Calu3 (cell line): ENCODE measurements at regions not wholly inside any gene's neighbourhood (a gene's known extent, or its start where the extent isn't known, plus 50 kb on each side); places are given as distances from the start of the nearest gene placed in this dataset.
"Not testable (repeated sequence)": the region's sequence is repeated elsewhere in the genome, so short reads cannot be mapped to it uniquely, and the experiment has no call there.

Source experiments
- BruUV-seq: library from RNA; stranded (reverse); fragments of 400-500 nt; replicated peaks from 2 replicates; lab custom pipeline; 2021; lab: Mats Ljungman, UMichigan
- CTCF ChIA-PET: fragments of 300-600 bp; sonication (Branson Sonifier 250); formaldehyde crosslinking; loops from one replicate; lab custom pipeline; 2022; ENCODE audit warnings: antibody characterized with exemption; lab: Charles Lee
- DNase-seq: peaks from one replicate; pipeline ENCODE4 v3.0.0; 2022
- H3K27ac Mint-ChIP-seq: one replicate; pipeline ENCODE4 v1.8.0; 2022; ENCODE audit warnings: mixed read lengths; ENCODE audit not compliant: unreplicated experiment
- H3K27me3 Mint-ChIP-seq: one replicate; pipeline ENCODE4 v1.8.0; 2022; ENCODE audit warnings: mixed read lengths; ENCODE audit not compliant: unreplicated experiment
- H3K36me3 Mint-ChIP-seq: one replicate; pipeline ENCODE4 v1.8.0; 2022; ENCODE audit warnings: mild to moderate bottlenecking, moderate library complexity, mixed read lengths; ENCODE audit not compliant: insufficient read depth, unreplicated experiment
- H3K4me1 Mint-ChIP-seq: one replicate; pipeline ENCODE4 v1.8.0; 2022; ENCODE audit warnings: mild to moderate bottlenecking, low read depth, mixed read lengths; ENCODE audit not compliant: unreplicated experiment
- H3K4me3 Mint-ChIP-seq: one replicate; pipeline ENCODE4 v1.8.0; 2022; ENCODE audit warnings: mild to moderate bottlenecking, low read depth, moderate library complexity, mixed read lengths; ENCODE audit not compliant: unreplicated experiment
- H3K9me3 Mint-ChIP-seq: one replicate; pipeline ENCODE4 v1.8.0; 2022; ENCODE audit warnings: low read depth, mixed read lengths; ENCODE audit not compliant: unreplicated experiment
- intact Hi-C: fragments of 100-400 bp; cut with micrococcal nuclease; formaldehyde crosslinking; loops from one replicate; pipeline ENCODE4 v1.10.0; 2022; ENCODE audit not compliant: unreplicated experiment
- TF ChIP-seq, protein P1 (sequence below): fragments of 200-600 bp; IDR thresholded peaks from one replicate; pipeline ENCODE4 v1.8.0; 2022; ENCODE audit warnings: antibody characterized with exemption; ENCODE audit not compliant: unreplicated experiment

DNA sequence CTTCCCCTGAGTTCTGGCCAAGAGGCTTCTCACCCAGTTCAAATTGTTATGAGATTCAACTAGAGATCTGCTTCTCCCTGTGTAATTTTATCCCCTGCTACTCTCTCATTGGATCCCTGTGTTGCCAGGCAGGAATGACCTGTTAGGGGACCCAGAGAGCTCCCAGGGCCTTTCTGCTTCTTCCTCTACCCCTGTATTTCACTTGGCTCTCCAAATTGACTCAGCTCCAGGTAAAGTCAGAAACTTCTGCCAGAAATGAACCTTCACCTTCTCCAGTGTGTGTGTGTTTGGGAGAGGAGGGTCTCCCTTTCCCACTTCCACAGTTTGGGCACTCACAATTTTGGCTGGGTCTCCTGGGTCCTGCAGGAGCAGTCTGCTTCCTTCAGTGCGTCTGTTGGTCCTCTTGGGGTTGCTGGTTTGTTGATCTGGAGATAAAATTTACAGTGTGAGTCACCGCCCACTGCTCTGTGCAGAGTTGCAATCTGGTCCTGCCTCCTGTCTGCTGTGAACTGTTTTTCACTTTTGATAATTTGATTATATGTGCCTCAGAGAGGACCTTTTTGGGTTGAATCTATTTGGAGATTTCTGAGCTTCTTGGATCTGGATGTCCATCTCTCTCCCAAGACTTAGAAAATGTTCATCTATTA, 112.4 kb upstream of the EDA2R start:
- Mint-ChIP-seq H3K4me3 (no peak overlapping the region), H3K27ac (no peak overlapping the region), H3K27me3 (no peaks in the 10 kb centered on the region), H3K9me3 (peaks cover 6% of the 10 kb centered on the region), H3K4me1 (no peaks in the 10 kb centered on the region), H3K36me3 (no peaks in the 10 kb centered on the region)
- no TSS peak for BruUV-seq
- intact Hi-C loops: no loop called here
- TF ChIP-seq, protein P1, sequence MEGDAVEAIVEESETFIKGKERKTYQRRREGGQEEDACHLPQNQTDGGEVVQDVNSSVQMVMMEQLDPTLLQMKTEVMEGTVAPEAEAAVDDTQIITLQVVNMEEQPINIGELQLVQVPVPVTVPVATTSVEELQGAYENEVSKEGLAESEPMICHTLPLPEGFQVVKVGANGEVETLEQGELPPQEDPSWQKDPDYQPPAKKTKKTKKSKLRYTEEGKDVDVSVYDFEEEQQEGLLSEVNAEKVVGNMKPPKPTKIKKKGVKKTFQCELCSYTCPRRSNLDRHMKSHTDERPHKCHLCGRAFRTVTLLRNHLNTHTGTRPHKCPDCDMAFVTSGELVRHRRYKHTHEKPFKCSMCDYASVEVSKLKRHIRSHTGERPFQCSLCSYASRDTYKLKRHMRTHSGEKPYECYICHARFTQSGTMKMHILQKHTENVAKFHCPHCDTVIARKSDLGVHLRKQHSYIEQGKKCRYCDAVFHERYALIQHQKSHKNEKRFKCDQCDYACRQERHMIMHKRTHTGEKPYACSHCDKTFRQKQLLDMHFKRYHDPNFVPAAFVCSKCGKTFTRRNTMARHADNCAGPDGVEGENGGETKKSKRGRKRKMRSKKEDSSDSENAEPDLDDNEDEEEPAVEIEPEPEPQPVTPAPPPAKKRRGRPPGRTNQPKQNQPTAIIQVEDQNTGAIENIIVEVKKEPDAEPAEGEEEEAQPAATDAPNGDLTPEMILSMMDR: no peak
- CTCF ChIA-PET: no interaction called here
- no peak for DNase-seq

DNA sequence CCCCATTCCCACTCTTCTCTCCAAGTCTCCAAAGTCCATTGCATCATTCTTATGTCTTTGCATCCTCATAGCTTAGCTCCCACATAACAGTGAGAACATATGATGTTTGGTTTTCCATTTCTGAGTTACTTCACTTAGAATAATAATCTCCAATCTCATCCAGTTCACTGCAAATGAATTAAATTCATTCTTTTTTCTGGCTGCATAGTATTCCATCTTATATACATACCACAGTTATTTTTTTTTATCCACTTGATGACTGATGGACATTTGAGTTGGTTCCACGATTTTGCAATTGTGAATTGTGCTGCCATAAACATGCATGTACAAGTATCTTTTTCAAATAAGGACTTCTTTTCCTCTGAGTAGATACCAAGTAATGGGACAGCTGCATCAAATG, 105.6 kb upstream of the EDA2R start:
- DNase-seq, H3K4me3 Mint-ChIP-seq, H3K4me1 Mint-ChIP-seq, H3K36me3 Mint-ChIP-seq, H3K27ac Mint-ChIP-seq, BruUV-seq, H3K9me3 Mint-ChIP-seq, intact Hi-C loops, CTCF ChIA-PET, H3K27me3 Mint-ChIP-seq: not testable (repeated sequence)

DNA sequence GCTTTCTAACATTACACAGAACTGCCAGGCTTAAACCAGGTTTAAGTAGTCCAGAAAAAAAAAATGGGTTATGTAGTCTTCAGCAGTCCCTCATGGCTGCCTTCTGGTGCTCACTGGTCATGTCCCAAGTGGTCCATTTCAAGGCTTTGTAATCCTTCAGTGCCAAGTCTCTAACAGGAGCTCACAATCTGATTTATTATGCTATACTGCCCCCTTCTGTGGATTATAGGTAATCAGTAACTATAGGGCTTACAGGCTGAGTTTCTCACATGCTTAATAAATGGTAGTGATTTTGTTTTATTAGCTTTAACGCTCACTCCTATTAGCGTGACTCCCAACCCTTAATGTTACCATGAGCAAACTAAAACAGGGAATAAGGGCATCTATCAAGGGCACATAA, 92.5 kb upstream of the EDA2R start:
- intact Hi-C loops: loop anchor here (5.0 kb wide), 1 partner anchor 1149 kb away; no protein-coding TSS in a partner anchor
- DNase-seq: no peak
- CTCF ChIA-PET: no interaction called here
- no TSS peak for BruUV-seq
- Mint-ChIP-seq H3K27me3 (no peaks in the 10 kb centered on the region), H3K4me3 (no peak overlapping the region), H3K4me1 (no peaks in the 10 kb centered on the region), H3K9me3 (peaks cover 4% of the 10 kb centered on the region), H3K36me3 (no peaks in the 10 kb centered on the region), H3K27ac (no peak overlapping the region)
- TF ChIP-seq, protein P1: no peak

DNA sequence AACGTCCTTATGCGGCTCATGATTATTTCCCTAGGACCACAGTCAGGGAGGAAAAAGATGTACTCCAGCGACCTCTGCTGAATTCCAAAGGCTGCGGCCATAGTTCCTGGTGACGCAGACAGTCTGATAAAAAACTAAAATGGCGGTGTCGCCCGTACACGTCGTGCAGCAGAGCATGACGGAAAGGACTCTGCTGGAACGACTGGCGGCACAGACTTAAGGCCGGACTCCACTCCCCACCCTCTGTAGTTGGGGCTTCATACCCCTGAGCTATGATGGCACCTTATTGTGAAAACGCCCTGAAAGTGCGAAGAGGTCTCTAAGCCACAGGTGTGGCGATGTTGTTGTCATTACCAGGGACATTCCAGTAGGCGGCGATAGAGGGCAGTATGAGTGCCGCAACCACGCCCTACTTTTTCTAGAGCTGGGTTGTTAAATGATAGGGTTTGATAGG, 90.0 kb upstream of the EDA2R start:
- peak; percentile 23 for DNase-seq
- H3K27ac Mint-ChIP-seq: no peak overlapping the region
- H3K9me3 Mint-ChIP-seq: peaks cover 8% of the 10 kb centered on the region
- no peaks in the 10 kb centered on the region for H3K36me3 Mint-ChIP-seq
- peak overlapping the region; percentile 21 for H3K4me3 Mint-ChIP-seq
- CTCF ChIA-PET: no interaction called here
- BruUV-seq: no TSS peak
- no peaks in the 10 kb centered on the region for H3K27me3 Mint-ChIP-seq
- TF ChIP-seq, protein P1: peak; percentile 26
- no peaks in the 10 kb centered on the region for H3K4me1 Mint-ChIP-seq
- intact Hi-C loops: loop anchor here (5.0 kb wide), 1 partner anchor 1137 kb away; no protein-coding TSS in a partner anchor

DNA sequence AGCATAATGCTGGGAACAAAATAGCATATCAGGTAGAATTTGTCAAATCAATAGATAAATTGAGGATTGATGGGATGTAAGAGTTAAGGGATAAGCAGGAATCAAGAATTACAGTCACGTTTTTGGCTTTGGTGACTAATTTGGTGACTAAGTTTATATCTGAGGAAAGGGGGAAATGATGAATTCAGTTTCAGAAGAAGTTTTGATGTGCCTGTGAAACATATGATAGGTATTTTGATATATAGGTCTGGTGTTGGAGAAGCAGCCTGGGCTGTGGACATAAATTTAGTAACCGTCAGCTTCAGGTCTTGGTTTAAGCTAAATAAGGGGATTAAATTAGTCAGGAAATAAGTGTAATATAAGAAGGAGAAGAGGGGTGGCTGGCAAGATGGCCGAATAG, 79.0 kb upstream of the EDA2R start:
- no peak for DNase-seq
- no peaks in the 10 kb centered on the region for H3K27me3 Mint-ChIP-seq
- no TSS peak for BruUV-seq
- CTCF ChIA-PET: no interaction called here
- no peaks in the 10 kb centered on the region for H3K36me3 Mint-ChIP-seq
- no peaks in the 10 kb centered on the region for H3K4me1 Mint-ChIP-seq
- peaks cover 12% of the 10 kb centered on the region for H3K9me3 Mint-ChIP-seq
- no peak overlapping the region for H3K4me3 Mint-ChIP-seq
- intact Hi-C loops: no loop called here
- TF ChIP-seq, protein P1: no peak
- H3K27ac Mint-ChIP-seq: no peak overlapping the region
